ENCODE measurements at regions not wholly inside any gene's neighbourhood (a gene's known extent, or its start where the extent isn't known, plus 50 kb on each side); places are given as distances from the start of the nearest gene placed in this dataset.

DNA sequence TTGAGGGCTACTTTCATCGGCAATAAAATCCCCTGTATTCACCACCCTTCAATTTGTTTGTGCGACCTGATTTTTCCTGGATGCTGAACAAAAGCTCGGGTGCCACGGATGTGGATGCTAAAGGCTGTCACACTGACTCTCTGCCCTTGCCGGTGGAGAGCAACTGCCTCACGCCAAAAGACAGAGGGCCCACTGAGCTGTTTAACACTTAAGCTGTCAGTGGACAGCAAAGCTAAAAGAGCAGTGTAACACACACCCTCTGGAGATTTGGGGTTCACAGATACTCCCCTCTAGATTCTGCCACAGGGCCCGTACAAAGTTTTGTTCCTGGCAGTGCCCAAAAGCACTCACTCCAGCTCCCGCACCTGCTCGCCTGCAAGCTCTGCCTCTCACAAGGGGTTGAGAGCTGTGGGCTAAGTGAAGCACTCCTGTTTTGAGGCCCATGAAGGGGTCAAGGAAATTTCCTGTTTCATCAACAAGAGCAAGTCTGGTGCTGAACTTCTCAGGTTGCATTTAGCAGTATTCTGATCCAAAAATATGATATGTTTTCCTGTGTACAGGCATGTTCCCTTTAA lies 1571.9 kb downstream of the ADGRL3 start:
- TF ChIP-seq RNF2 (conservative IDR thresholded peaks at IDR 0.05; ENCODE audit: low read depth) (no peak), SUZ12 (IDR thresholded peaks at IDR 0.05; ENCODE audit: low read depth, low read length) (no peak), JARID2 (CRISPR knock-in tag; IDR thresholded peaks at IDR 0.05; ENCODE audit: insufficient replicate concordance) (no peak), CEBPG (CRISPR knock-in tag; IDR thresholded peaks at IDR 0.05) (no peak), RBFOX2 (IDR thresholded peaks at IDR 0.05; ENCODE audit: low read depth, low read length) (no peak), BHLHE40 (IDR thresholded peaks at IDR 0.05; ENCODE audit: low read length) (no peak), PITX1 (CRISPR knock-in tag; IDR thresholded peaks at IDR 0.05) (no peak), ZNF468 (CRISPR knock-in tag; IDR thresholded peaks at IDR 0.05) (no peak), NR1H2 (CRISPR knock-in tag; IDR thresholded peaks at IDR 0.05; ENCODE audit: borderline replicate concordance, low read depth) (no peak)
- TF ChIP-seq, protein P1, sequence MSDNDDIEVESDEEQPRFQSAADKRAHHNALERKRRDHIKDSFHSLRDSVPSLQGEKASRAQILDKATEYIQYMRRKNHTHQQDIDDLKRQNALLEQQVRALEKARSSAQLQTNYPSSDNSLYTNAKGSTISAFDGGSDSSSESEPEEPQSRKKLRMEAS (IDR thresholded peaks at IDR 0.05), result no peak
- TF ChIP-seq, protein P2, sequence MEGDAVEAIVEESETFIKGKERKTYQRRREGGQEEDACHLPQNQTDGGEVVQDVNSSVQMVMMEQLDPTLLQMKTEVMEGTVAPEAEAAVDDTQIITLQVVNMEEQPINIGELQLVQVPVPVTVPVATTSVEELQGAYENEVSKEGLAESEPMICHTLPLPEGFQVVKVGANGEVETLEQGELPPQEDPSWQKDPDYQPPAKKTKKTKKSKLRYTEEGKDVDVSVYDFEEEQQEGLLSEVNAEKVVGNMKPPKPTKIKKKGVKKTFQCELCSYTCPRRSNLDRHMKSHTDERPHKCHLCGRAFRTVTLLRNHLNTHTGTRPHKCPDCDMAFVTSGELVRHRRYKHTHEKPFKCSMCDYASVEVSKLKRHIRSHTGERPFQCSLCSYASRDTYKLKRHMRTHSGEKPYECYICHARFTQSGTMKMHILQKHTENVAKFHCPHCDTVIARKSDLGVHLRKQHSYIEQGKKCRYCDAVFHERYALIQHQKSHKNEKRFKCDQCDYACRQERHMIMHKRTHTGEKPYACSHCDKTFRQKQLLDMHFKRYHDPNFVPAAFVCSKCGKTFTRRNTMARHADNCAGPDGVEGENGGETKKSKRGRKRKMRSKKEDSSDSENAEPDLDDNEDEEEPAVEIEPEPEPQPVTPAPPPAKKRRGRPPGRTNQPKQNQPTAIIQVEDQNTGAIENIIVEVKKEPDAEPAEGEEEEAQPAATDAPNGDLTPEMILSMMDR (CRISPR knock-in tag; IDR thresholded peaks at IDR 0.05), result no peak
- TF ChIP-seq, protein P3, sequence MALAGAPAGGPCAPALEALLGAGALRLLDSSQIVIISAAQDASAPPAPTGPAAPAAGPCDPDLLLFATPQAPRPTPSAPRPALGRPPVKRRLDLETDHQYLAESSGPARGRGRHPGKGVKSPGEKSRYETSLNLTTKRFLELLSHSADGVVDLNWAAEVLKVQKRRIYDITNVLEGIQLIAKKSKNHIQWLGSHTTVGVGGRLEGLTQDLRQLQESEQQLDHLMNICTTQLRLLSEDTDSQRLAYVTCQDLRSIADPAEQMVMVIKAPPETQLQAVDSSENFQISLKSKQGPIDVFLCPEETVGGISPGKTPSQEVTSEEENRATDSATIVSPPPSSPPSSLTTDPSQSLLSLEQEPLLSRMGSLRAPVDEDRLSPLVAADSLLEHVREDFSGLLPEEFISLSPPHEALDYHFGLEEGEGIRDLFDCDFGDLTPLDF (CRISPR knock-in tag; IDR thresholded peaks at IDR 0.05), result no peak

All from HepG2 (cell line).